ENCODE measurements at regions not wholly inside any gene's neighbourhood (a gene's known extent, or its start where the extent isn't known, plus 50 kb on each side); places are given as distances from the start of the nearest gene placed in this dataset.

- Histone ChIP-seq H2BK15ac (ENCODE audit: low read length) (no peak overlapping the region), H3K23ac (ENCODE audit: insufficient read length) (no peak overlapping the region), H3K4ac (replicated peaks; ENCODE audit: insufficient read length, low read depth, low read length) (no peak overlapping the region), H3K27me3 (replicated peaks in 1 of 4; ENCODE audit: control insufficient read depth in 3 of 4, extremely low read depth in 1 of 4, insufficient read depth in 3 of 4, low read length in 3 of 4) (no peaks in the 10 kb centered on the region), H4K20me1 (replicated peaks in 1 of 2; ENCODE audit: control insufficient read depth in 1 of 2, insufficient read depth in 2 of 2, low read length in 2 of 2) (no peaks in the 10 kb centered on the region), H3K4me2 (ENCODE audit: insufficient read depth in 1 of 2, low read depth in 2 of 2, low read length in 2 of 2) (no peak overlapping the region), H2BK5ac (ENCODE audit: low read depth, low read length) (no peak overlapping the region), H3K27ac (ENCODE audit: low read depth, low read length) (no peak overlapping the region), H3K14ac (ENCODE audit: insufficient read length) (no peak overlapping the region), H3K36me3 (ENCODE audit: control insufficient read depth in 2 of 4, insufficient read depth in 4 of 4, low read length in 3 of 4) (no peaks in the 10 kb centered on the region), H3K9ac (replicated peaks in 1 of 4; ENCODE audit: extremely low read depth in 1 of 4, low read depth in 3 of 4, low read length in 3 of 4) (no peak overlapping the region), H2AFZ (ENCODE audit: low read length) (no peak overlapping the region), H3K79me1 (ENCODE audit: low read depth, low read length) (no peaks in the 10 kb centered on the region), H4K91ac (replicated peaks; ENCODE audit: insufficient read length, low read length) (no peak overlapping the region), H2BK20ac (ENCODE audit: low read length) (no peak overlapping the region), H3K79me2 (ENCODE audit: control insufficient read depth in 1 of 2, insufficient read depth in 2 of 2, low read length in 2 of 2) (no peaks in the 10 kb centered on the region), H3K4me1 (replicated peaks in 1 of 4; ENCODE audit: control insufficient read depth in 3 of 4, insufficient read depth in 4 of 4, low read length in 3 of 4) (no peaks in the 10 kb centered on the region), H4K5ac (ENCODE audit: insufficient read length, low read depth, low read length) (no peak overlapping the region), H3K23me2 (ENCODE audit: low read depth, low read length) (no peaks in the 10 kb centered on the region), H3K9me3 (ENCODE audit: insufficient read depth in 2 of 2, low read depth in 1 of 2, low read length in 1 of 2) (peaks cover 59 to 74% of the 10 kb centered on the region in 2 experiments), H3K18ac (ENCODE audit: extremely low read depth, low read length) (no peak overlapping the region), H4K8ac (ENCODE audit: extremely low read depth, insufficient read depth, low read length) (no peak overlapping the region), H3K56ac (replicated peaks; ENCODE audit: insufficient read length, low read depth, low read length) (no peak overlapping the region), H3K4me3 (ENCODE audit: extremely low read depth in 1 of 4, insufficient read depth in 2 of 4, low read depth in 3 of 4, low read length in 4 of 4) (no peak overlapping the region), H2BK120ac (replicated peaks; ENCODE audit: low read depth, low read length) (no peak overlapping the region), H2BK12ac (ENCODE audit: low read depth, low read length) (no peak overlapping the region), H2AK5ac (ENCODE audit: low read depth, low read length) (no peak overlapping the region)
- no peak for DNase-seq (ENCODE audit: low read depth in 1 of 2, low spot score in 2 of 2)
- 86% methylated on average over 3 of the region's 3 CpGs; no CpG with 5 or more reads in 1 of the 2 experiments for WGBS, 2 experiments (ENCODE audit: extremely low coverage in 1 of 2, insufficient coverage in 1 of 2, insufficient read length in 1 of 2, insufficient replicate concordance in 2 of 2, low coverage in 1 of 2, low lambda C conversion rate in 2 of 2, missing lambda C conversion rate in 1 of 2)
- ChIA-PET CTCF (ENCODE audit: partially characterized antibody) (interaction anchor here (1.1 kb wide), 1 partner anchor 39 kb away, joined by 3 read pairs; no protein-coding TSS in a partner anchor), POLR2A (ENCODE audit: partially characterized antibody) (no interaction called here)
- no peak for FAIRE-seq
- TF ChIP-seq NANOG (IDR thresholded peaks at IDR 0.05; ENCODE audit: insufficient read depth, low read depth, low read length, poor library complexity, severe bottlenecking) (no peak), ASH2L (IDR thresholded peaks at IDR 0.05; ENCODE audit: low read length) (no peak), GTF2F1 (IDR thresholded peaks at IDR 0.05; ENCODE audit: borderline replicate concordance, low read depth, low read length) (no peak), BACH1 (IDR thresholded peaks at IDR 0.05; ENCODE audit: low read length) (no peak), RBBP5 (IDR thresholded peaks at IDR 0.05; ENCODE audit: borderline replicate concordance, low read depth, low read length) (no peak), SP2 (IDR thresholded peaks at IDR 0.05; ENCODE audit: low read length) (no peak), CHD1 (IDR thresholded peaks at IDR 0.05; ENCODE audit: low read depth, low read length) (no peak), HDAC6 (IDR thresholded peaks at IDR 0.05; ENCODE audit: low read depth, low read length) (no peak), KDM1A (IDR thresholded peaks at IDR 0.05; ENCODE audit: borderline replicate concordance, low read length) (no peak), HDAC2 (IDR thresholded peaks at IDR 0.05; ENCODE audit: borderline replicate concordance in 1 of 2, low read depth in 2 of 2, low read length in 2 of 2) (no peak), BCL11A (IDR thresholded peaks at IDR 0.05; ENCODE audit: low read depth in 2 of 2, low read length in 2 of 2) (no peak), MAFK (IDR thresholded peaks at IDR 0.05; ENCODE audit: low read depth, low read length) (no peak), SP4 (IDR thresholded peaks at IDR 0.05; ENCODE audit: low read length) (no peak), BRCA1 (IDR thresholded peaks at IDR 0.05; ENCODE audit: low read depth, low read length) (no peak), CBX5 (IDR thresholded peaks at IDR 0.05; ENCODE audit: low read depth, low read length) (no peak), SUZ12 (IDR thresholded peaks at IDR 0.05; ENCODE audit: low read length) (no peak)
Measured at GRCh38 chr17:83164490-83164889, 85.1 kb downstream of the METRNL start.
